ENCODE measurements at regions not wholly inside any gene's neighbourhood (a gene's known extent, or its start where the extent isn't known, plus 50 kb on each side); places are given as distances from the start of the nearest gene placed in this dataset.

GRCh38 chr4:112973750-112974251, 75.7 kb upstream of the ANK2 start:
- no peaks in the 10 kb centered on the region for H3K9me3 ChIP-seq (ENCODE audit: control insufficient read depth, low read length)
- 100% methylated on average over 2 of the region's 2 CpGs for WGBS, 2 experiments
- no peak overlapping the region for H3K27ac ChIP-seq (ENCODE audit: insufficient read depth, low read depth, low read length, poor library complexity, severe bottlenecking)
- H3K4me1 ChIP-seq (ENCODE audit: control insufficient read depth, insufficient read depth, low read length) = no peaks in the 10 kb centered on the region
- no peaks in the 10 kb centered on the region for H3K36me3 ChIP-seq (ENCODE audit: control insufficient read depth, insufficient read depth, low read length)
- H3K27me3 ChIP-seq (ENCODE audit: control insufficient read depth, insufficient read depth, low read length, poor library complexity, severe bottlenecking) = no peaks in the 10 kb centered on the region
- H3K4me3 ChIP-seq (ENCODE audit: insufficient read depth, low read depth, low read length) = no peak overlapping the region

- 90 to 96% methylated on average over 5 to 6 of the region's 6 CpGs for WGBS, 2 experiments
- Histone ChIP-seq H3K27me3 (ENCODE audit: control insufficient read depth, insufficient read depth, low read length, poor library complexity, severe bottlenecking) (no peaks in the 10 kb centered on the region), H3K9me3 (ENCODE audit: control insufficient read depth, low read length) (no peaks in the 10 kb centered on the region), H3K4me1 (ENCODE audit: control insufficient read depth, insufficient read depth, low read length) (no peaks in the 10 kb centered on the region), H3K27ac (ENCODE audit: insufficient read depth, low read depth, low read length, poor library complexity, severe bottlenecking) (no peak overlapping the region), H3K36me3 (ENCODE audit: control insufficient read depth, insufficient read depth, low read length) (peaks cover 7% of the 10 kb centered on the region), H3K4me3 (ENCODE audit: insufficient read depth, low read depth, low read length) (no peak overlapping the region)
Measured at GRCh38 chr4:112975567-112976355, 73.7 kb upstream of the ANK2 start.

DNA sequence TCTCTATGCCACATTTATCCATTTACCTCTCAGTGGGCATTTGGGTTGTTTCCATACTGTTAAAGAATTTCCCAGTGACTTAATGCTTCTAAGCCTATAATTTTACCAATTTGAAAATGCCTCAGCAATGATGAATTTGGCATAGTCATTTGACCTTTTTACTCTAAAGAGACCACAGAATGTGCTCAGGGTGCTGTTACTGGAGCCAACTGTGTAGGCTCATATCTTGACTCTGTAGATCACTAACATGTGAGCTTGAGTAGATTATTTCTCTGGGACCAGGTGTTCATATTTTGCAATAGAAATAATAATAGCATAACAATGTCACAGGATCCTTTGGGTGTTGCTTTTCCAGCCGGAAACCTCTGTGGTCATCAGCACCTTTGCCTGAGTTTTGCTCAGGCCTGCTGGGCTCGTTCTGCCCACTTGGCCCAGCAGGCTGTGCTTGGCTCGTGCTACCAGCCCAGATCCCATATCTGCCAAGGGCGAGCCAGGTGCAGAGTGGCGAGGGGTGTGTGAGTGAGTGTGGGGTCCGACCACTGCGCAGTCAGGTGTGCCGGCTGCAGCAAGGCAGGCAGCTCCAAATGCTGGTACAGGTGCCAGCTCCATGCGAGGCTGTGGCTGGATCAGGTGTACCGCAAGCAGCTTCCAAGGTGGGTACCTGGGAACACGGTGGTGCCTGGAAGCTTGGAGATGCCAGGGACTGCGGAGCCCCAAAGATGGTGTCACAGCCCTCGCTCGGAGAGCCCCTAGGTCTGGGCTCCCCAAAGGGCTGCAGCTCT, 70.6 kb upstream of the ANK2 start:
- Histone ChIP-seq H3K4me1 (ENCODE audit: control insufficient read depth, insufficient read depth, low read length) (no peaks in the 10 kb centered on the region), H3K9me3 (ENCODE audit: control insufficient read depth, low read length) (no peaks in the 10 kb centered on the region), H3K27ac (ENCODE audit: insufficient read depth, low read depth, low read length, poor library complexity, severe bottlenecking) (no peak overlapping the region), H3K27me3 (ENCODE audit: control insufficient read depth, insufficient read depth, low read length, poor library complexity, severe bottlenecking) (no peaks in the 10 kb centered on the region), H3K36me3 (ENCODE audit: control insufficient read depth, insufficient read depth, low read length) (peaks cover 7% of the 10 kb centered on the region), H3K4me3 (ENCODE audit: insufficient read depth, low read depth, low read length) (no peak overlapping the region)
- WGBS, 2 experiments = 95% methylated on average over 14 of the region's 14 CpGs

GRCh38 chr4:112979881-112980421, 69.5 kb upstream of the ANK2 start:
- Histone ChIP-seq H3K4me1 (ENCODE audit: control insufficient read depth, insufficient read depth, low read length) (no peaks in the 10 kb centered on the region), H3K9me3 (ENCODE audit: control insufficient read depth, low read length) (no peaks in the 10 kb centered on the region), H3K27me3 (ENCODE audit: control insufficient read depth, insufficient read depth, low read length, poor library complexity, severe bottlenecking) (no peaks in the 10 kb centered on the region), H3K27ac (ENCODE audit: insufficient read depth, low read depth, low read length, poor library complexity, severe bottlenecking) (no peak overlapping the region), H3K36me3 (ENCODE audit: control insufficient read depth, insufficient read depth, low read length) (peaks cover 7% of the 10 kb centered on the region), H3K4me3 (ENCODE audit: insufficient read depth, low read depth, low read length) (no peak overlapping the region)
- WGBS, 2 experiments = 91 to 93% methylated on average over 16 of the region's 16 CpGs

DNA sequence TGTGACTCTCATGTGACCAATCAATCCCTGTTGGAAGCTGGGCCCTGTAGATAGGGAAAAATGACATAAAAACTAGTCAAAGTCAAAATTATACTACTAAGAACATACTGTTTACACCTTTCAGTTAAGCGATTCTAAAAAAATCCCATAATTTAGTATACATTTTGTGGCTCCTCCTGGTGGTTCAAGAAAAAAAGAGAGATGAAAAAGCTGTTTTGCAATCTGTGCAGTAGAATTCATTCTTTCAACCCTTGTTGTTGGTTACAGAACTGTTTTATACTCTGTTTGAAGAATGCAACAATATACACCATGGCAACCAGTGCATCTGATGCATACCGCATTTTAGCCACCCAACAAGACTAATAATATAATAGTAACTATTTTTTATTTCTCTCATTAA, 66.8 kb upstream of the ANK2 start:
- no peaks in the 10 kb centered on the region for H3K9me3 ChIP-seq (ENCODE audit: control insufficient read depth, low read length)
- peaks cover 7% of the 10 kb centered on the region for H3K36me3 ChIP-seq (ENCODE audit: control insufficient read depth, insufficient read depth, low read length)
- no peaks in the 10 kb centered on the region for H3K27me3 ChIP-seq (ENCODE audit: control insufficient read depth, insufficient read depth, low read length, poor library complexity, severe bottlenecking)
- H3K27ac ChIP-seq (ENCODE audit: insufficient read depth, low read depth, low read length, poor library complexity, severe bottlenecking) = no peak overlapping the region
- 80% methylated on average over 1 of the region's 2 CpGs; no CpG with 5 or more reads in 1 of the 2 experiments for WGBS, 2 experiments
- no peak overlapping the region for H3K4me3 ChIP-seq (ENCODE audit: insufficient read depth, low read depth, low read length)
- no peaks in the 10 kb centered on the region for H3K4me1 ChIP-seq (ENCODE audit: control insufficient read depth, insufficient read depth, low read length)

DNA sequence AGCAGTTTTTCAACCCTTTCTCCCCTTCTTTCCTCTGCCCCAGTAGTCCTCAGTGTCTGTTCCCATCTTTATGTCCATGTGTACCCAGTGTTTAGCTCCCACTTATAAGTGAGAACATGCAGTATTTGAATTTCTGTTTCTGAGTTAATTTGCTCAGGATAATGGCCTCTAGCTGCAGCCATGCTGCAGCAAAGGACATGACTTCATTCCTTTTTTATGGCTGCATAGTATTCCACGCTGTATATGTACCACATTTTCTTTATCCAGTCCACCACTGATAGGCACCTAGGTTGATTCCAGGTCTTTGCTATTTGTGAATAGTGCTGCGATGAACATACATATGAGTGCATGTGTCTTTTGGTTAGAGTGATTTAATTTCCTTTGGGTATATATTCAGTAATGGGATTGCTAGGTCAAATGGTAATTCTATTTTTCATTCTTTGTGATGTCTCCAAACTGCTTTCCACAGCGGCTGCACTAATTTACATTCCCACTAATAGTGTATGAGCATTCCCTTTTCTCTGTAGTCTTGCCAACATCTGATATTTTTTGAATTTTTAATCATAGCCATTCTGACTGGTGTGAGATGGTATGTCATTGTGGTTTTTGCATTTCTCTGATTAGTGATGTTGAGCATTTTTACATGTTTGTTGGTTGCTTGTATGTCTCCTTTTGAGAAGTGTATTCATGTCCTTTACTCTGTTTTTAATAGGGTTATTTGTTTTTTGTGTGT, 54.6 kb upstream of the ANK2 start:
- H3K9me3 ChIP-seq (ENCODE audit: control insufficient read depth, low read length) = no peaks in the 10 kb centered on the region
- 86 to 91% methylated on average over 2 to 3 of the region's 3 CpGs for WGBS, 2 experiments
- H3K27me3 ChIP-seq (ENCODE audit: control insufficient read depth, insufficient read depth, low read length, poor library complexity, severe bottlenecking) = no peaks in the 10 kb centered on the region
- H3K4me1 ChIP-seq (ENCODE audit: control insufficient read depth, insufficient read depth, low read length) = no peaks in the 10 kb centered on the region
- no peak overlapping the region for H3K27ac ChIP-seq (ENCODE audit: insufficient read depth, low read depth, low read length, poor library complexity, severe bottlenecking)
- no peak overlapping the region for H3K4me3 ChIP-seq (ENCODE audit: insufficient read depth, low read depth, low read length)
- H3K36me3 ChIP-seq (ENCODE audit: control insufficient read depth, insufficient read depth, low read length) = no peaks in the 10 kb centered on the region

Measured in ectodermal cell (in vitro differentiated cells).